ENCODE measurements at regions not wholly inside any gene's neighbourhood (a gene's known extent, or its start where the extent isn't known, plus 50 kb on each side); places are given as distances from the start of the nearest gene placed in this dataset.

DNA sequence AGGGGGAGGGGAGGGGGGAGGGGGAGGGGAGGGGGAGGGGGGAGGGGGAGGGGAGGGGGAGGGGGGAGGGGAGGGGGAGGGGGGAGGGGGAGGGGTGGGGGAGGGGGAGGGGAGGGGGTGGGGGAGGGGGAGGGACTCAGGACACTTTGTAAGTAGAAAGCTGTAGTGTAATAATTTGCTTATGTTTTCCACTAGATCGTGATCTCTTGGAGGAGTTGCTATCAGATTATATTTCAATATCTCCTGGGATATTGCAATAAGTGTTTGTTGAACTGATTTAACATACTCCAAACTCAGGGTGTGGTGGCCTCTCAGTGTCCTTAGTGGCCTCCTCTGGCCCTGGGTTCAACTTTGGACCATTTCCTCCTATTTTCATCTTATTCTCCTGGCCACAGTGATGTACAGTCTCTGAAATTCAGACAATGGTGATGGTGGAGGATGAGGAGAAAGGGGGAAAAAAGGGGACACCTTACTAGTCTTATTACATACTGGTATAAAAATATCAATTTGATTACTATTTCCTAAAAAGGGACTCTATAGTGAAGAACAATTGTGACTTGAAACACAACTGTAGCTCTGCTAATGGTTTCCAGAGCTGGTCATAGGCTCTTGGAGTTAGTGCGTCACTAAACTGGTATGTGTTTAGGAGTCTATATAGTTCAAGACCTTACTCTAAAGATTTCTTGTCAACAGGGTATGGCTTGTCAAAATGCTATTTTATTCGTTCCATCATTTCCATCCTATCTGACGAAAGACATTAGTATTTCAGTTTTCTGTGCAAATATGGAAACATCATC, 89.6 kb downstream of the DDX1 start:
- no peak for DNase-seq (ENCODE audit: low read depth in 1 of 2, low spot score in 1 of 2)
- no peak for ATAC-seq
- no peak for TF ChIP-seq NR3C1 (IDR thresholded peaks at IDR 0.05)
- TF ChIP-seq RFX5 (IDR thresholded peaks at IDR 0.05): no peak
- TF ChIP-seq HOXB13 (CRISPR knock-in tag; IDR thresholded peaks at IDR 0.05; ENCODE audit: low read depth): no peak
- no peak for TF ChIP-seq NPAS2 (CRISPR knock-in tag; IDR thresholded peaks at IDR 0.05; ENCODE audit: borderline replicate concordance)
- TF ChIP-seq HDAC2 (IDR thresholded peaks at IDR 0.05): no peak
- no peak for TF ChIP-seq RNF2 (IDR thresholded peaks at IDR 0.05; ENCODE audit: borderline replicate concordance, low read depth)
- no peak for TF ChIP-seq JUN (IDR thresholded peaks at IDR 0.05)
- no peak for TF ChIP-seq ZFP36 (IDR thresholded peaks at IDR 0.05; ENCODE audit: borderline replicate concordance, partially characterized antibody)
- no peak for TF ChIP-seq ESRRA (IDR thresholded peaks at IDR 0.05; ENCODE audit: borderline replicate concordance, low read length)
- no peak for TF ChIP-seq ZNF302 (CRISPR knock-in tag; IDR thresholded peaks at IDR 0.05)
- no peak for TF ChIP-seq NFE2L2 (conservative IDR thresholded peaks at IDR 0.05; ENCODE audit: low read length)
- TF ChIP-seq CHD2 (IDR thresholded peaks at IDR 0.05; ENCODE audit: low read length, partially characterized antibody): no peak
- TF ChIP-seq MAFK (IDR thresholded peaks at IDR 0.05; ENCODE audit: partially characterized antibody): no peak
- no peak for TF ChIP-seq POLR2A (IDR thresholded peaks at IDR 0.05; ENCODE audit: low read length)
- TF ChIP-seq, protein P1, sequence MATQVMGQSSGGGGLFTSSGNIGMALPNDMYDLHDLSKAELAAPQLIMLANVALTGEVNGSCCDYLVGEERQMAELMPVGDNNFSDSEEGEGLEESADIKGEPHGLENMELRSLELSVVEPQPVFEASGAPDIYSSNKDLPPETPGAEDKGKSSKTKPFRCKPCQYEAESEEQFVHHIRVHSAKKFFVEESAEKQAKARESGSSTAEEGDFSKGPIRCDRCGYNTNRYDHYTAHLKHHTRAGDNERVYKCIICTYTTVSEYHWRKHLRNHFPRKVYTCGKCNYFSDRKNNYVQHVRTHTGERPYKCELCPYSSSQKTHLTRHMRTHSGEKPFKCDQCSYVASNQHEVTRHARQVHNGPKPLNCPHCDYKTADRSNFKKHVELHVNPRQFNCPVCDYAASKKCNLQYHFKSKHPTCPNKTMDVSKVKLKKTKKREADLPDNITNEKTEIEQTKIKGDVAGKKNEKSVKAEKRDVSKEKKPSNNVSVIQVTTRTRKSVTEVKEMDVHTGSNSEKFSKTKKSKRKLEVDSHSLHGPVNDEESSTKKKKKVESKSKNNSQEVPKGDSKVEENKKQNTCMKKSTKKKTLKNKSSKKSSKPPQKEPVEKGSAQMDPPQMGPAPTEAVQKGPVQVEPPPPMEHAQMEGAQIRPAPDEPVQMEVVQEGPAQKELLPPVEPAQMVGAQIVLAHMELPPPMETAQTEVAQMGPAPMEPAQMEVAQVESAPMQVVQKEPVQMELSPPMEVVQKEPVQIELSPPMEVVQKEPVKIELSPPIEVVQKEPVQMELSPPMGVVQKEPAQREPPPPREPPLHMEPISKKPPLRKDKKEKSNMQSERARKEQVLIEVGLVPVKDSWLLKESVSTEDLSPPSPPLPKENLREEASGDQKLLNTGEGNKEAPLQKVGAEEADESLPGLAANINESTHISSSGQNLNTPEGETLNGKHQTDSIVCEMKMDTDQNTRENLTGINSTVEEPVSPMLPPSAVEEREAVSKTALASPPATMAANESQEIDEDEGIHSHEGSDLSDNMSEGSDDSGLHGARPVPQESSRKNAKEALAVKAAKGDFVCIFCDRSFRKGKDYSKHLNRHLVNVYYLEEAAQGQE (IDR thresholded peaks at IDR 0.05): no peak
- no peak for FAIRE-seq
- no peaks in the 10 kb centered on the region for H3K9me3 ChIP-seq
- ChIA-PET POLR2A (no interaction called here), CTCF (no interaction called here)
- no peak overlapping the region for H3K4me3 ChIP-seq
- no peak overlapping the region for H3K4me2 ChIP-seq
- WGBS (ENCODE audit: missing lambda C conversion rate): 67% methylated on average over 4 of the region's 4 CpGs
- no peaks in the 10 kb centered on the region for H3K4me1 ChIP-seq
- H3K27ac ChIP-seq: no peak overlapping the region

DNA sequence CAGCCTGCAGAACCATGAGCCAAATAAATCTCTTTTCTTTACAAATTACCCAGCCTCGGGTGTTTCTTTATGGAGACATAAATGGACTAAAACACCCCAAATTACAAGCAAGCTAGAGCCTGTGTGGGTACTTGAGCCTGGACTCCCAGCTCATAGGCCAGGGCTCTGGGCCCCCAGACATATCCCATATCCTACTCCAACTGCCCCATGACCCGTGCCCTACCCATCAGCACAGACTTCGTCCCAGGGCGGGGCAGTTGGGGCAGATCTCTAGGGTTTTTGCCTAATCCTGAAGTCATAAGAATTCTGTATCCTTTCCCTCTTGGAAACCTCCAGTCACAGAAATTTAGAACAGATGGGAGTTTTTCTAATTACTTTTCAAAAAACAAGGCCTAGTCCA, 90.7 kb downstream of the DDX1 start:
- 74% methylated on average over 4 of the region's 4 CpGs for WGBS (ENCODE audit: missing lambda C conversion rate)
- FAIRE-seq (no peak), ATAC-seq (peak in 1 of 2 experiments; percentile 23; a peak in 1 of 6 replicates), DNase-seq (ENCODE audit: low read depth in 1 of 2, low spot score in 1 of 2) (no peak)
- Histone ChIP-seq H3K4me1 (no peaks in the 10 kb centered on the region), H3K27ac (no peak overlapping the region), H3K4me3 (no peak overlapping the region), H3K4me2 (no peak overlapping the region), H3K9me3 (no peaks in the 10 kb centered on the region)
- ChIA-PET POLR2A (no interaction called here), CTCF (no interaction called here)
- TF ChIP-seq NR3C1 (IDR thresholded peaks at IDR 0.05): no peak
- TF ChIP-seq RCOR1 (IDR thresholded peaks at IDR 0.05; ENCODE audit: low read depth, low read length): no peak
- TF ChIP-seq TFCP2L1 (CRISPR knock-in tag; IDR thresholded peaks at IDR 0.05): no peak
- no peak for TF ChIP-seq KDM5A (IDR thresholded peaks at IDR 0.05)
- no peak for TF ChIP-seq TP53 (CRISPR knock-in tag; IDR thresholded peaks at IDR 0.05)
- no peak for TF ChIP-seq RFX5 (IDR thresholded peaks at IDR 0.05)
- TF ChIP-seq RAD21 (conservative IDR thresholded peaks at IDR 0.05 in 1 of 2, IDR thresholded peaks at IDR 0.05 in 1 of 2): no peak
- TF ChIP-seq BHLHE40 (IDR thresholded peaks at IDR 0.05; ENCODE audit: low read depth, low read length): no peak
- TF ChIP-seq GATA3 (IDR thresholded peaks at IDR 0.05; ENCODE audit: borderline replicate concordance): no peak
- no peak for TF ChIP-seq EHF (CRISPR knock-in tag; IDR thresholded peaks at IDR 0.05)
- TF ChIP-seq HOXB5 (CRISPR knock-in tag; IDR thresholded peaks at IDR 0.05): no peak
- TF ChIP-seq, protein P2, sequence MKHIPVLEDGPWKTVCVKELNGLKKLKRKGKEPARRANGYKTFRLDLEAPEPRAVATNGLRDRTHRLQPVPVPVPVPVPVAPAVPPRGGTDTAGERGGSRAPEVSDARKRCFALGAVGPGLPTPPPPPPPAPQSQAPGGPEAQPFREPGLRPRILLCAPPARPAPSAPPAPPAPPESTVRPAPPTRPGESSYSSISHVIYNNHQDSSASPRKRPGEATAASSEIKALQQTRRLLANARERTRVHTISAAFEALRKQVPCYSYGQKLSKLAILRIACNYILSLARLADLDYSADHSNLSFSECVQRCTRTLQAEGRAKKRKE (CRISPR knock-in tag; IDR thresholded peaks at IDR 0.05; ENCODE audit: low read depth): no peak
- TF ChIP-seq NFE2L2 (conservative IDR thresholded peaks at IDR 0.05; ENCODE audit: low read length): no peak
- no peak for TF ChIP-seq ZSCAN20 (CRISPR knock-in tag; IDR thresholded peaks at IDR 0.05)
- TF ChIP-seq, protein P3, sequence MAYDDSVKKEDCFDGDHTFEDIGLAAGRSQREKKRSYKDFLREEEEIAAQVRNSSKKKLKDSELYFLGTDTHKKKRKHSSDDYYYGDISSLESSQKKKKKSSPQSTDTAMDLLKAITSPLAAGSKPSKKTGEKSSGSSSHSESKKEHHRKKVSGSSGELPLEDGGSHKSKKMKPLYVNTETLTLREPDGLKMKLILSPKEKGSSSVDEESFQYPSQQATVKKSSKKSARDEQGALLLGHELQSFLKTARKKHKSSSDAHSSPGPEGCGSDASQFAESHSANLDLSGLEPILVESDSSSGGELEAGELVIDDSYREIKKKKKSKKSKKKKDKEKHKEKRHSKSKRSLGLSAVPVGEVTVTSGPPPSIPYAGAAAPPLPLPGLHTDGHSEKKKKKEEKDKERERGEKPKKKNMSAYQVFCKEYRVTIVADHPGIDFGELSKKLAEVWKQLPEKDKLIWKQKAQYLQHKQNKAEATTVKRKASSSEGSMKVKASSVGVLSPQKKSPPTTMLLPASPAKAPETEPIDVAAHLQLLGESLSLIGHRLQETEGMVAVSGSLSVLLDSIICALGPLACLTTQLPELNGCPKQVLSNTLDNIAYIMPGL (CRISPR knock-in tag; IDR thresholded peaks at IDR 0.05; ENCODE audit: borderline replicate concordance): no peak
- TF ChIP-seq, protein P4, sequence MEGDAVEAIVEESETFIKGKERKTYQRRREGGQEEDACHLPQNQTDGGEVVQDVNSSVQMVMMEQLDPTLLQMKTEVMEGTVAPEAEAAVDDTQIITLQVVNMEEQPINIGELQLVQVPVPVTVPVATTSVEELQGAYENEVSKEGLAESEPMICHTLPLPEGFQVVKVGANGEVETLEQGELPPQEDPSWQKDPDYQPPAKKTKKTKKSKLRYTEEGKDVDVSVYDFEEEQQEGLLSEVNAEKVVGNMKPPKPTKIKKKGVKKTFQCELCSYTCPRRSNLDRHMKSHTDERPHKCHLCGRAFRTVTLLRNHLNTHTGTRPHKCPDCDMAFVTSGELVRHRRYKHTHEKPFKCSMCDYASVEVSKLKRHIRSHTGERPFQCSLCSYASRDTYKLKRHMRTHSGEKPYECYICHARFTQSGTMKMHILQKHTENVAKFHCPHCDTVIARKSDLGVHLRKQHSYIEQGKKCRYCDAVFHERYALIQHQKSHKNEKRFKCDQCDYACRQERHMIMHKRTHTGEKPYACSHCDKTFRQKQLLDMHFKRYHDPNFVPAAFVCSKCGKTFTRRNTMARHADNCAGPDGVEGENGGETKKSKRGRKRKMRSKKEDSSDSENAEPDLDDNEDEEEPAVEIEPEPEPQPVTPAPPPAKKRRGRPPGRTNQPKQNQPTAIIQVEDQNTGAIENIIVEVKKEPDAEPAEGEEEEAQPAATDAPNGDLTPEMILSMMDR (IDR thresholded peaks at IDR 0.05): no peak

All from A549 (cell line).